WERI-Rb-1 (cell line): ENCODE measurements at regions not wholly inside any gene's neighbourhood (a gene's known extent, or its start where the extent isn't known, plus 50 kb on each side); places are given as distances from the start of the nearest gene placed in this dataset.

Experiments
- DNase-seq: peaks from one replicate; pipeline ENCODE4 v3.0.0-alpha.2; 2020
- H3K27ac ChIP-seq: fragments of 250-450 bp; sonication (Bioruptor Pico); 2 replicates; pipeline ENCODE4 v1.5.1; 2020; ENCODE audit warnings: mild to moderate bottlenecking, moderate library complexity
- H3K27me3 ChIP-seq: fragments of 250-450 bp; sonication (Bioruptor Pico); 2 replicates; pipeline ENCODE4 v1.5.1; 2021; ENCODE audit warnings: mild to moderate bottlenecking, low read depth, moderate library complexity; ENCODE audit not compliant: insufficient read depth, severe bottlenecking
- H3K36me3 ChIP-seq: fragments of 250-450 bp; sonication (Bioruptor Pico); 2 replicates; pipeline ENCODE4 v1.5.1; 2020; ENCODE audit warnings: mild to moderate bottlenecking, moderate library complexity
- H3K4me3 ChIP-seq: 2 replicates; pipeline ENCODE4 v1.5.1; 2011; ENCODE audit warnings: low read depth, mild to moderate bottlenecking, control low read depth, low read length
- H3K9me3 ChIP-seq: fragments of 250-450 bp; sonication (Bioruptor Pico); 2 replicates; pipeline ENCODE4 v1.5.1; 2021; ENCODE audit warnings: mild to moderate bottlenecking, moderate library complexity; ENCODE audit not compliant: severe bottlenecking
- TF ChIP-seq, protein P1 (sequence below): IDR thresholded peaks from 2 replicates; pipeline ENCODE4 v1.5.1; 2011; ENCODE audit warnings: low read depth, mild to moderate bottlenecking, control low read depth, inconsistent platforms, low read length

DNA sequence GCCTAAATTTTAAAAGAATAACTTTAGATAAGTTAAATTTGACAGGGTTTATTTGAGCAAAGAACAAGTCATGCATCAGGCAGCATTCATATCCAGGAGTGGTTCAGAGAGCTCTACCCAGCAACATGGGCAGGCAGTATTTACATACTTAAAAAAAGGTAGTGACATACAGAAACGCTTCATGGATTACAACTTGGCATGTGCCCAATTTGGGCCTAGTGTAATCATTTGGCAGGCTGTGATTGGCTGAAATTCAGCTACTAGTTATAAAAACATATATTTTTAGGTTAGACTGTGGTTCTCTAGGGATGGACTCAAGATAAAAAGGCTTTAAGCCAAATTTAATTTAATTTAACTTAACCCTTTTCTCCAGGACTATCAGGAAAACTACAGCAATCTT lies 374.0 kb upstream of the ADAMTS16 start:
- TF ChIP-seq, protein P1, sequence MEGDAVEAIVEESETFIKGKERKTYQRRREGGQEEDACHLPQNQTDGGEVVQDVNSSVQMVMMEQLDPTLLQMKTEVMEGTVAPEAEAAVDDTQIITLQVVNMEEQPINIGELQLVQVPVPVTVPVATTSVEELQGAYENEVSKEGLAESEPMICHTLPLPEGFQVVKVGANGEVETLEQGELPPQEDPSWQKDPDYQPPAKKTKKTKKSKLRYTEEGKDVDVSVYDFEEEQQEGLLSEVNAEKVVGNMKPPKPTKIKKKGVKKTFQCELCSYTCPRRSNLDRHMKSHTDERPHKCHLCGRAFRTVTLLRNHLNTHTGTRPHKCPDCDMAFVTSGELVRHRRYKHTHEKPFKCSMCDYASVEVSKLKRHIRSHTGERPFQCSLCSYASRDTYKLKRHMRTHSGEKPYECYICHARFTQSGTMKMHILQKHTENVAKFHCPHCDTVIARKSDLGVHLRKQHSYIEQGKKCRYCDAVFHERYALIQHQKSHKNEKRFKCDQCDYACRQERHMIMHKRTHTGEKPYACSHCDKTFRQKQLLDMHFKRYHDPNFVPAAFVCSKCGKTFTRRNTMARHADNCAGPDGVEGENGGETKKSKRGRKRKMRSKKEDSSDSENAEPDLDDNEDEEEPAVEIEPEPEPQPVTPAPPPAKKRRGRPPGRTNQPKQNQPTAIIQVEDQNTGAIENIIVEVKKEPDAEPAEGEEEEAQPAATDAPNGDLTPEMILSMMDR = no peak

DNA sequence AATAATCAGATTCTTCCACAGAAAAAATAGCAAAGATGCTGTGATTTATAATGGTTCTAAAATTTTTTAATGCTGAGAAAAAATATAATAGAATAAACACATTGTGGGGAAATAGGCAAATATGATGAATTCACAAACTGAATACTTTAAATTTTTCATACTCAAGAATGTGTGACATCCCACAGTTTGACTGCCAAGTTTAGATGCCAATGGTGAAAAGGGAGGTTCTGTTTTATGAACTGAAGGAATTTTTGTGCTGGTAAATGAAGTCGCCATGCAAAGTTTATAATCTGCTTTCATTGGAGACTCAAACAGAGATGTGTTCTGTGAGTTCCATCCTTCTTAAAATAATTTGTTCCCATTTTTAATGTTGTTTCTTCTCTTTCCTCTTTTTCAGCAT lies 367.5 kb upstream of the ADAMTS16 start:
- TF ChIP-seq, protein P1 = no peak
- Histone ChIP-seq H3K27ac (no peak overlapping the region), H3K36me3 (no peaks in the 10 kb centered on the region), H3K4me3 (no peak overlapping the region), H3K9me3 (no peaks in the 10 kb centered on the region), H3K27me3 (no peaks in the 10 kb centered on the region)
- no peak for DNase-seq

More for the DNA sequence above, 374.0 kb upstream of the ADAMTS16 start:
- no peak for DNase-seq
- Histone ChIP-seq H3K27ac (no peak overlapping the region), H3K4me3 (no peak overlapping the region), H3K9me3 (peaks cover 3% of the 10 kb centered on the region), H3K36me3 (no peaks in the 10 kb centered on the region), H3K27me3 (no peaks in the 10 kb centered on the region)

DNA sequence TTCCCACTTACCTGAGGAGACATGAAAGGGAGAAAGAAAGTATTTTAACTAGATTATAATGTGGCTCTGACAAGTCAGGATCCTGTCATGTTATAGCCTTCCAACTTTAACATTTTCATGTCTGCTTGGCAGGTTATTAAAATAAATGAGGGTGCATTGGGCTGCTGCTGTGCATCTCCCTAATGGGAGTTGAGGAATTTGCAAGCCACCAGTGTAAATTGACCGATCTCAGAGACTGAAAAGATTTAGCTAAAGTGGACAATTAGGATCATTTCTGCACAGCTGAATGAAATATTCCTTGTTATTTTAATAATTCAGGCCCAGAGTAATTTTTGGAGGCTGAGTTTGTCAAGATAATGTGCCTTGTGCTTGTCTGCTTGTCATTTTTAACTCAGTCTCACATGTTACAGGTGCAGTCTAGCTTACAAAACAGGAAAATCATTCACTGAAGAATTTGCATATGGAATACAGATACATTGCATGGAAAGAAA lies 366.3 kb upstream of the ADAMTS16 start:
- Histone ChIP-seq H3K4me3 (no peak overlapping the region), H3K27me3 (no peaks in the 10 kb centered on the region), H3K27ac (no peak overlapping the region), H3K9me3 (no peaks in the 10 kb centered on the region), H3K36me3 (no peaks in the 10 kb centered on the region)
- TF ChIP-seq, protein P1 = no peak
- DNase-seq = no peak

DNA sequence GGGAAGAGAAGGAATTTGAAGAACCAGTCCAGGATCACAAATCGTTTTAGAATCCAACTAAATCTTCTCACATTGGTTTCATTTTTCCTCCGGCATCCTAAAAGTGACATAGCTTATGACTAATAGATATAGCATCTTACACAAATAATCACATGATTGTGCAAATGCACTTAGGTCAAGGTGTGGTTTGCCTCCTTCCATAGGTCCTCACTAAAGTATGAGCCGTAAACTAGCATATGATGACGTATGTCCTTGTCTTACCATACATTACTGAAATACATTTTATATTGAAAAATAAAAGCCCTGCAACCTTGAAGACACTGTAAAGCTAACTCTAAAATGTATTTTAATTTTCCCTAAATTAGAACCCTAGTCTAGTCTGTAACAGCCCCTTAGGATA lies 362.7 kb upstream of the ADAMTS16 start:
- no peak for DNase-seq
- no peak overlapping the region for H3K4me3 ChIP-seq
- H3K9me3 ChIP-seq = no peaks in the 10 kb centered on the region
- no peak overlapping the region for H3K27ac ChIP-seq
- no peaks in the 10 kb centered on the region for H3K27me3 ChIP-seq
- TF ChIP-seq, protein P1 = no peak
- H3K36me3 ChIP-seq = no peaks in the 10 kb centered on the region

DNA sequence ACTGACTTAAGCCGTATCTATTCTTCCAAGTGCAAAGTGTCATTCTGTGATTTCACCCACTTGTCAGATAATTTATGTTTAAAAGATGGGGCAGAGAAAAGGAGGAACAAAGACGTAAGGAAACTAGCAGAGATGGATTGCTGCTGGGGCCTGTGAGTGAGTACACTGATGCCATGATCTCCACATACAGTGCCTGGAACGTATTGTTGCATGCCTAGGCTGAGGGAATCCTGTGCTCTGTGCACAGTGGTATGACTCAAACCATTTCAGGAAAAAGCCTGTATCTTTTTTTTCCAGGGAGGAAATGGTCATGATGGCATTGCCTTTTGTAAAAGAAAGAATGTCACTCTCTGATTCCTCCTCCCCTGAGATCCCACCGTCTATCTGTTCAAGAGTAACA lies 359.5 kb upstream of the ADAMTS16 start:
- Histone ChIP-seq H3K36me3 (no peaks in the 10 kb centered on the region), H3K9me3 (no peaks in the 10 kb centered on the region), H3K4me3 (no peak overlapping the region), H3K27me3 (no peaks in the 10 kb centered on the region), H3K27ac (no peak overlapping the region)
- no peak for DNase-seq
- TF ChIP-seq, protein P1 = no peak

DNA sequence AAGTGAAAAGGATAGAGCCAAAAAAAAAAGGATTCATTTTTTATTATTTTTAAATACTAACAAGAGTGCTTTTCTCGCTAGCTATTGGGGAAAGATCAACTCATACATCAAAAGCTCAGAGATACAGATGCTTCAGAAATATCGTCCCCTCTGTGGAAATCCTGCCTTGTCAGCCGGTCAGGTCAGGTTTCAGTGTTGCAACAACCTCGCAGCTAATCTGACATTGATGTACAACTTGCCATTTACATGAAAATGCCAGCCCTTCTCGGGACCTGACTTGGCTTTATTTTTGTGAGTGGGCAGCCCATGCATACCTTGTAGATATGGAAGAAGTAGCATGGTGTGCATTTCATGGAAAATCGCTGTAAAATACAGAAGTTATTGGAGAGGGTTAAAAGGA lies 358.8 kb upstream of the ADAMTS16 start:
- Histone ChIP-seq H3K36me3 (no peaks in the 10 kb centered on the region), H3K4me3 (no peak overlapping the region), H3K27me3 (no peaks in the 10 kb centered on the region), H3K9me3 (no peaks in the 10 kb centered on the region), H3K27ac (no peak overlapping the region)
- peak; percentile 36 for DNase-seq
- TF ChIP-seq, protein P1 = no peak
